ENCODE measurements at regions not wholly inside any gene's neighbourhood (a gene's known extent, or its start where the extent isn't known, plus 50 kb on each side); places are given as distances from the start of the nearest gene placed in this dataset.

DNA sequence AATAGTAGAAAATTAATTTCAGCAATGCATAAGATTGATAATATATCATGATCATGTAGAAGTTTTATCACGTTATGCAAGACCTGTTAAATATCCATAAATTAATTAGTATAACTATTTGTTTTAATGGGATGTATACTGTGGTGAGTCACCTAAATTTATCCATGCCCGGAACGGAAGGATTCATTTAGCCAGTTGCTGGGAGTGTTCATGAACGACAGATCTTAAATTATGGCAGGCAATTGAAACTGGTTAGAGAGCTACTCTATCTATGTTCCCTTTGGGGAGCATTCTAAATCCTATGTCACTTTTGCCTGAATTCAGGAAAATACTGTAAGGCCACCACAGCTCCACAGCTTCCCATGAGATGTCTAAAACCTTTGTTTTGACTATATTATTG lies 1950.5 kb upstream of the AGA start:
- no peak overlapping the region for H3K4me3 ChIP-seq (ENCODE audit: insufficient read depth, low read depth, low read length)
- Mint-ChIP-seq H3K27ac (ENCODE audit: unreplicated experiment) (no peak overlapping the region), H3K9me3 (ENCODE audit: unreplicated experiment) (peaks cover 2% of the 10 kb centered on the region), H3K4me1 (ENCODE audit: low read depth, unreplicated experiment) (no peaks in the 10 kb centered on the region), H3K36me3 (ENCODE audit: low read depth, unreplicated experiment) (no peaks in the 10 kb centered on the region), H3K27me3 (ENCODE audit: low read depth, unreplicated experiment) (no peaks in the 10 kb centered on the region), H3K4me3 (ENCODE audit: unreplicated experiment) (no peak overlapping the region)
- H3K27me3 ChIP-seq (ENCODE audit: insufficient read depth, low read length) = no peaks in the 10 kb centered on the region
- H3K9me3 ChIP-seq (ENCODE audit: insufficient read depth, low read depth, low read length) = no peaks in the 10 kb centered on the region
- H3K9ac ChIP-seq (ENCODE audit: low read length) = no peak overlapping the region
- H3K36me3 ChIP-seq (ENCODE audit: insufficient read depth, low read length) = no peaks in the 10 kb centered on the region
- no peak overlapping the region for H2AFZ ChIP-seq (ENCODE audit: low read depth, low read length)
- no peak overlapping the region for H3K4me2 ChIP-seq (ENCODE audit: low read length)
- H3K79me2 ChIP-seq (ENCODE audit: insufficient read depth, low read length) = no peaks in the 10 kb centered on the region
- H3K4me1 ChIP-seq (ENCODE audit: insufficient read depth, low read length) = no peaks in the 10 kb centered on the region
- DNase-seq (ENCODE audit: low read depth) (no peak), FAIRE-seq (no peak)
- no peaks in the 10 kb centered on the region for H4K20me1 ChIP-seq (ENCODE audit: insufficient read depth, low read length)
- no peak for TF ChIP-seq EZH2 (IDR thresholded peaks at IDR 0.05; ENCODE audit: insufficient read depth, low read length)
- TF ChIP-seq, protein P1, sequence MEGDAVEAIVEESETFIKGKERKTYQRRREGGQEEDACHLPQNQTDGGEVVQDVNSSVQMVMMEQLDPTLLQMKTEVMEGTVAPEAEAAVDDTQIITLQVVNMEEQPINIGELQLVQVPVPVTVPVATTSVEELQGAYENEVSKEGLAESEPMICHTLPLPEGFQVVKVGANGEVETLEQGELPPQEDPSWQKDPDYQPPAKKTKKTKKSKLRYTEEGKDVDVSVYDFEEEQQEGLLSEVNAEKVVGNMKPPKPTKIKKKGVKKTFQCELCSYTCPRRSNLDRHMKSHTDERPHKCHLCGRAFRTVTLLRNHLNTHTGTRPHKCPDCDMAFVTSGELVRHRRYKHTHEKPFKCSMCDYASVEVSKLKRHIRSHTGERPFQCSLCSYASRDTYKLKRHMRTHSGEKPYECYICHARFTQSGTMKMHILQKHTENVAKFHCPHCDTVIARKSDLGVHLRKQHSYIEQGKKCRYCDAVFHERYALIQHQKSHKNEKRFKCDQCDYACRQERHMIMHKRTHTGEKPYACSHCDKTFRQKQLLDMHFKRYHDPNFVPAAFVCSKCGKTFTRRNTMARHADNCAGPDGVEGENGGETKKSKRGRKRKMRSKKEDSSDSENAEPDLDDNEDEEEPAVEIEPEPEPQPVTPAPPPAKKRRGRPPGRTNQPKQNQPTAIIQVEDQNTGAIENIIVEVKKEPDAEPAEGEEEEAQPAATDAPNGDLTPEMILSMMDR (IDR thresholded peaks at IDR 0.05; ENCODE audit: insufficient read depth, low read depth, low read length) = no peak
- no peak overlapping the region for H3K27ac ChIP-seq (ENCODE audit: low read depth, low read length)

DNA sequence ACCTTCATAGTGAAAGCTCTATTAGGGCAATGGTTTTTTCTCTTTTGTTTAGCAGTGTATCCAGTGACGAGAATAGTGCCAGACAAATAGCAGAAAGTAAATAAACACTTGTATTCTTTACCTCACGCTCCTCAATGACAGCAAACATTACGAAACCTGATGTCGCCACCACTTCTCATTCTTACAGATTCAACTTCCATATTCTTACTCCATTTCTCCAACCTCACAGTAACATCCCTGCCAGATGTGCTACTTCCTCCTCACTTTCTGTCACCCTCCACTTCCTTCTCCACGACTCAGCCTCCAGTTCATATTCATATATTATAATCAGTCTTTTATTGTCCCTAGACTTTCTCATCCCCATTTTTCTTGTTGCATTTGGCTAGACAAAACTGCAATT lies 1956.2 kb upstream of the AGA start:
- Mint-ChIP-seq H3K36me3 (ENCODE audit: low read depth, unreplicated experiment) (no peaks in the 10 kb centered on the region), H3K4me3 (ENCODE audit: unreplicated experiment) (no peak overlapping the region), H3K27ac (ENCODE audit: unreplicated experiment) (no peak overlapping the region), H3K4me1 (ENCODE audit: low read depth, unreplicated experiment) (peaks cover 6% of the 10 kb centered on the region), H3K9me3 (ENCODE audit: unreplicated experiment) (peaks cover 2% of the 10 kb centered on the region), H3K27me3 (ENCODE audit: low read depth, unreplicated experiment) (no peaks in the 10 kb centered on the region)
- FAIRE-seq = no peak
- no peaks in the 10 kb centered on the region for H3K79me2 ChIP-seq (ENCODE audit: insufficient read depth, low read length)
- no peaks in the 10 kb centered on the region for H3K4me1 ChIP-seq (ENCODE audit: insufficient read depth, low read length)
- no peaks in the 10 kb centered on the region for H4K20me1 ChIP-seq (ENCODE audit: insufficient read depth, low read length)
- no peak for TF ChIP-seq EZH2 (IDR thresholded peaks at IDR 0.05; ENCODE audit: insufficient read depth, low read length)
- TF ChIP-seq, protein P1 (IDR thresholded peaks at IDR 0.05; ENCODE audit: insufficient read depth, low read depth, low read length) = no peak
- no peak overlapping the region for H3K4me2 ChIP-seq (ENCODE audit: low read length)
- no peak overlapping the region for H3K4me3 ChIP-seq (ENCODE audit: insufficient read depth, low read depth, low read length)
- no peak overlapping the region for H2AFZ ChIP-seq (ENCODE audit: low read depth, low read length)
- no peak overlapping the region for H3K9ac ChIP-seq (ENCODE audit: low read length)
- DNase-seq (ENCODE audit: low read depth) = no peak
- H3K27ac ChIP-seq (ENCODE audit: low read depth, low read length) = no peak overlapping the region
- H3K27me3 ChIP-seq (ENCODE audit: insufficient read depth, low read length) = no peaks in the 10 kb centered on the region
- H3K9me3 ChIP-seq (ENCODE audit: insufficient read depth, low read depth, low read length) = no peaks in the 10 kb centered on the region
- H3K36me3 ChIP-seq (ENCODE audit: insufficient read depth, low read length) = no peaks in the 10 kb centered on the region

DNA sequence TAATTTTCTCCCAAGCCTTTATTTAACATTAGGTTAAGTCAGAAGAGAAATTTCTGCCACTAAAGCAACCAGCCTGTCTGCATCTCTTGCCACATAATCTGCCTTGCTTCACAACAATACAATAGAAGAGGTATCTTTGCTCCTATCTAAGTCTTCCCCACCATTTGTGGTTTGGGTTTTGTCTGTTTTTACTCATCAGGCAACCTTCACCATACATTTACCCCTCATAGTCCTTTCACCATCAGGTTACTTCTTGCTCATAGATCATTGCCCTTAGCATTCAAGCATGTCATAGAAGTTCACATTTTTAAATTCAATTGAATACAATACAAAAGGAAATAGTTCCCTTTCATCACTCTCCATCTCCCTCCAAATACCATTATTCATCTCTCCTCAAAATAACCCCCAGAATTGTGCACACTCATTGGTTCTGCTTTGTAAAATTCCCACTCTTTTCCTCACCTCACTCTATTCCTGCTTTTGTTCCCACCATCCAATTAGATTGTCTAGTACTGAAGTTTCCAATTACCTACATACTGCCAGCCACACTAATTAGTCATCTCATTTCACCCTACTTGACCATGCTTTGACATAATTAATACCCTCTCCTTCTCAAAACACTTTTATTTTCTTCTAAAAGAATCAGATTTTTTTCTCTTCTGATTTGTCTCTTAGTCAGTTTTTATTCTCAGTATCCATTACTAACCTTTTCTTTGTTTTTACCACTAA lies 1957.0 kb upstream of the AGA start:
- no peak overlapping the region for H3K27ac Mint-ChIP-seq (ENCODE audit: unreplicated experiment)

More for the DNA sequence above, 1957.0 kb upstream of the AGA start:
- Histone ChIP-seq H4K20me1 (ENCODE audit: insufficient read depth, low read length) (no peaks in the 10 kb centered on the region), H2AFZ (ENCODE audit: low read depth, low read length) (no peak overlapping the region), H3K36me3 (ENCODE audit: insufficient read depth, low read length) (no peaks in the 10 kb centered on the region), H3K9ac (ENCODE audit: low read length) (no peak overlapping the region), H3K4me2 (ENCODE audit: low read length) (no peak overlapping the region), H3K4me3 (ENCODE audit: insufficient read depth, low read depth, low read length) (no peak overlapping the region), H3K79me2 (ENCODE audit: insufficient read depth, low read length) (no peaks in the 10 kb centered on the region), H3K27ac (ENCODE audit: low read depth, low read length) (no peak overlapping the region), H3K4me1 (ENCODE audit: insufficient read depth, low read length) (no peaks in the 10 kb centered on the region), H3K9me3 (ENCODE audit: insufficient read depth, low read depth, low read length) (no peaks in the 10 kb centered on the region), H3K27me3 (ENCODE audit: insufficient read depth, low read length) (no peaks in the 10 kb centered on the region)
- Mint-ChIP-seq H3K4me3 (ENCODE audit: unreplicated experiment) (no peak overlapping the region), H3K9me3 (ENCODE audit: unreplicated experiment) (peaks cover 4% of the 10 kb centered on the region), H3K27me3 (ENCODE audit: low read depth, unreplicated experiment) (no peaks in the 10 kb centered on the region), H3K36me3 (ENCODE audit: low read depth, unreplicated experiment) (no peaks in the 10 kb centered on the region), H3K4me1 (ENCODE audit: low read depth, unreplicated experiment) (peaks cover 8% of the 10 kb centered on the region)
- TF ChIP-seq, protein P1 (IDR thresholded peaks at IDR 0.05; ENCODE audit: insufficient read depth, low read depth, low read length) = no peak
- TF ChIP-seq EZH2 (IDR thresholded peaks at IDR 0.05; ENCODE audit: insufficient read depth, low read length) = no peak
- no peak for DNase-seq (ENCODE audit: low read depth)
- no peak for FAIRE-seq
